GDM1 (cell line): ENCODE measurements at regions not wholly inside any gene's neighbourhood (a gene's known extent, or its start where the extent isn't known, plus 50 kb on each side); places are given as distances from the start of the nearest gene placed in this dataset.
"Not testable (repeated sequence)": the region's sequence is repeated elsewhere in the genome, so short reads cannot be mapped to it uniquely, and the experiment has no call there.

Experiments used
- DNase-seq: peaks from one replicate; lab custom pipeline; 2025; lab: John Stamatoyannopoulos, UW

DNA sequence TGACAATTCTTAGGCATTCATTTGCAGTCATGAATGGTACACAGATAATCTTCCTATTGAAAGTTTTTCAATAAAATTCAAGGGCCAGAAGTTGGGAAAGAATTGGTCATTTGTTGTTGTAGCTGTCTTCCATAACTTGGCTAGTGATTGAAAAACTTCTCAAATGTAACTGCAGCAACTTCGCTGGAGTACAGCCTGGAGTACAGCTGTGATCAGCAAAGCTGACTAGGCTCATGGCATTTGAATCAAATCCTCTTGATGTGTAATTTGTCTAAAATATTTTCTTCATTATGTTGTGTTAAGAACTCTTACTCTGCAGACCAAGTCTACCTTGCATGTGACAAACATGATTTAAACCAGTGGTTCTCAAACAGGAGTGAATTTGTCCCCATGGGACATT, 226.5 kb upstream of the STEAP1 start:
- DNase-seq, result no peak

DNA sequence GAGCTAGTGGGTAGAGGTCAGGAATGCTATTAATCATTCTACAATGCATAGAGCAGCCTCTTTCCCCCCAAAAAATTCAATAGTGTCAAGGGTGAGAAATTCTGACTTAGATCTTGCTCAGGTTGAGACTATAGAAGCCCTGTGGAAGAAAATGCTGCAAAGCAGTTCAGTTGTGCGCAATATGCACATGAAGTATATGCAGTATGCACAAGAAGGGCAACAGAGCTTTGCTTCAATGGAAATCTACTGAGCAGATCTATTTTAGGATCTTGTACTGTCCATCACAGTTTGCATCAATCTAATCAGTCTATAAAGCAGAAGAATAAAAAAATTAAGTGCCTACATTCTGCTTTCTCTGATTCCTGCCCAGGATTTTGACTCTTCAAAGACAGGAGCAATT, 225.8 kb upstream of the STEAP1 start:
- no peak for DNase-seq

DNA sequence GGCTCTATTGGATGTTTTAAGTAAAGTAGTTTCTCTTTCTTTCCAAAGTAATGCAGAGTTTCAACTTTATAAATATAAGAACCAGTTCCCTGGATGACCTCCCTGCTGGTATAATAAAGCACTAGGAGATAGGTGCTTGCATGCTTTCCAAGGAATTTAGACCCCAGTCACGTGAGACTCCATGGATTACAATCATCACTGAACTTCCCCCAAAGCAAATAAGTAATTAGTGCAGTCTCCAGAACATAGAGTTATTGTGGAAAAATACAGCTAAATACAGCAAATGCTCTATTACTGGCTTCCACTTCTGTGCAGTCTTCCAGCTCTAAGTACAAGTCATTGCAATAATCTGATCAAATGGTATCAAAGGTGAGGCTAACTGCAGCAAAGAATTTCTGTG, 220.2 kb upstream of the STEAP1 start:
- no peak for DNase-seq

- DNase-seq, result no peak
These were observed 210.7 kb upstream of the STEAP1 start for GRCh38 chr7:89943525-89944050.

GRCh38 chr7:89958525-89959068, 195.7 kb upstream of the STEAP1 start:
- DNase-seq, result no peak

- DNase-seq, result no peak
These were observed 188.1 kb upstream of the STEAP1 start for GRCh38 chr7:89966067-89966664.

DNA sequence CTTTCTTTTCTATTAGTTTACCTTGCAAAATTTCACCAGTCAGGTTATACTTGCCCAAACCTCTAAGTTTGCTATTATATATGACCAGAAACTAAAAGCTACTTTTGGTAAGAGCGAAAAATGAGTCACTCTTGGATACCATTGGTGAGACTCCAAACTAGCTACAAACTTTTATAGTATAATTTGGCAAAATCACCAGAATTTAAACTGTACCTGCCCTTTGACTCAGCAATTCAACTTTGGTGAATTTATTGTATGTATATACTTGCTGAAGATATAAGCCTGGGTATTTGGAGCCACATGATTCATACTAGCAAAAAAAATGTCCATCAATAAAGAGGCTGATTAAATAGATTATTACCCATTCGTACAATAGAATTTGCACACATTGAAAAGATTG, 178.7 kb upstream of the STEAP1 start:
- no peak for DNase-seq

DNA sequence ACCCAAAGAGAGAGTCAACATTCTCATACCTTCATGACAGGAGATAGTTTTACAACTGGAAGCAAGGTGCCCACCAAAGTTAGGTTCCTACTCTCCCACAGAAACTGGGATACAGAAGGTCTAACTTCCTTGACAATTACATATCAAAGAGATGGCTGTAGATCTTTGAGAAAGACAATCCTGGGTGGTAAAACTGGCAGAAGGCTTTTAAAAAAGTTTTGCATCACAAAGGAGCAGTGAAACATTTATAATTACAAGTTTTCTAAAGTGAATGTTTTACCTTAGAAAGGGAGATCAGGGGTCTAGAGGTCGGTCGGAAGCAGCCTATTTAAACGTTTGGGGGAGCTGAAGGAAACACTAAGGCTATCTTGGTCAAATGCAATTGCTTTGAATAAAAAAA, 166.6 kb upstream of the STEAP1 start:
- no peak for DNase-seq

DNA sequence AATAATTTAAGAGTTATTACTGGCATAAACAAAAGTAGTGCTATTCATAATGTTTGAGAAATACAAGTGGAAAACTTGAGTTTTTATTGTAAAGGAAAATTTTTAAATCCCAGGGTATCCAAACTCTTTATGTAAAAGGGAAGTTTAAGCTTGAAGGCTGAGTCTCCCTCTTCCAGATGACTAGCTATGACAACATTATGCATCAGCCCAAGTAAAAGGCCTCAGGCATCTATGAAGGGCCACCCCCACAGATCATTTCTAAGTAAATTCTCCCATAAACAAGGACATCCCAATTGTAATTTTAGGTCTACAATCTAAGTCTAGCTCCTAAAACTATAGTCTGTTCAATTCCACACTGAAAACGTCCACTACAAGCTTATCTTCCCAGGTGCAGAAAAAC, 166.2 kb upstream of the STEAP1 start:
- DNase-seq, result no peak

DNA sequence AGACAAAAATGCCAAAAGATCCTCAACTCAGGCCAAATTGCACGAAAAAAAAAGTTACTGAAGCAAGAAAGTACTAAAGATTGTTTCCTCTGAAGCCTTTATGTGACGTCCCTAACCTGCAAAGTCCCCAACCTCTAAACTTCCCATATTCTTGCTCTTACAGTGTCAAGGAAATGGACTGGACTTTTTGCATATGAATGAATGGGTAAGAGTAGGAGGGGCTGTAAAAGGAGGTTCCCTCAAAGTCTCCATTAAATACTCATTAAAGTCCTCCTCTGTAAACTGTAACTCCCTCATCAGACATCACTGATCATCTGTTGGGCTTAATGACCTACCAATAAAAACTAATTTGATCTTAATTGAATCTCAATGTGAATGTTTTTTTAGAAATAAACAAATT, 164.8 kb upstream of the STEAP1 start:
- no peak for DNase-seq

- DNase-seq, result no peak
These were observed 159.8 kb upstream of the STEAP1 start for GRCh38 chr7:89994483-89994882.

- no peak for DNase-seq
These were observed 155.7 kb upstream of the STEAP1 start for GRCh38 chr7:89998554-89998953.

DNA sequence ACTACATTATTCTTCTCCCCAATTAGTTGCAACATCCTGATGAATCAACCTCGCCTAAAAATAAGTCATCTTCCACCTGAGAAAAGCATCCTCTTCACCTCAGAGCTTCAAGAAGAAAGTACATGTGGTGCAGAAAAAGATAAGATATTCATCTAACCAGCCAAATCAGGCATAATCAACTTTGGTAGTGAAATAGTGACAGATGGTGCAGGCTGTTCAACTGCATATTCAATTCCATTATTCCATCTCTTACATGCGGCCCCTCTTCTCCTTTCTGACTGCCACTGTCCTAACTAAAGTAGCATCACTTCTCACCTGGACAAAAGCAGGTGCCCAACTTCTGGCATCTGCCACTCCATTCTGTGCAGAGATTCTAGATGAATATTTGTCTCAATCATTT, 148.4 kb upstream of the STEAP1 start:
- DNase-seq, result no peak

DNA sequence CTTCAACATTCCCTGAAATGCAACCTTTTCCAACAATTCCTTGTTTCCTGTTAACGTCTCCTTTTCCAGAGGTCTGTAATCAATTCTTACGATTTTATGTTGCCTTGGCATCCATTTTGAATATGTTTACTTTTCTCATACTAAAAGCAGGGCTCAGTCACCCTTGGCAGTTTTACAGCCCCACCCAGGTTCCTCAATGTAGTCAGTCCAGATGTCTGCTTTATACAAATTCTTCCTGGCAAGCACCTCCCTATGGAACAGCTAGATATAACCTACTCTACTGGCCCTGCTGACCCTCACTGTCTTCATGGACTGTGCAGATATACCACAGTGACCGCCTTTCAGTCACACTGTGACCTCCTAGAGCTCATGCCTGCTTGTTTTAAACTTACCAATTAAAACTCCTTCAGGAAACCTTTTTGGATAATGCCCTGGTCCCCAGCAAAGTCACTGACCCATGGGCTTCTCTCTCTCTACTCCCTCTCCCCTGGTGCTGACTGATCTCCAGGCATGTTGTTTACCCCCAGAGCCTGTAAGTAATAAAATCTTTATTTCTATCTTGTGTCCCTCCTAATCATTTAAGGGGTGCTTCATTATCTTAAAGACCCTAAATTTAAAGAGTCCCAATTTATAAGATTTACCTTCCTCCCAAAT, 147.1 kb upstream of the STEAP1 start:
- DNase-seq, result no peak

DNA sequence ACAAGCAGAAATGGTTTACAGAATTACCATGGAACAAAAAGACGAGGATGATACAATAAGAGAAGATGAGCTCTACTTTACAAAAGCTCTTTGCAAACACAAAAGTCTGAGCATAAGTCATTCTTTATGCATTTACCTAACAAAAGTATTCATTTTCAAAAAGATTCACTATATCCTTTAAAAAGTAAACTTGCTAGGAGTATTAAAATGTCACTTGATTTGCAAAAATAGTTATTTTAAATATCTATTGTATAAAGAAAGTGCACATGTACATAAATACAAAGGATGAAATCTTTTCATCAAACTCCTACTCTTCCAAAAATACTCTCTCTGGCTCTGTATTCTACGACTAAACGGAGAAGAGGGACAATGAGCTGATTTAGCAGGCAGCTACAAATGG, 146.4 kb upstream of the STEAP1 start:
- no peak for DNase-seq

- DNase-seq, result no peak
These were observed 132.1 kb upstream of the STEAP1 start for GRCh38 chr7:90022213-90022612.

DNA sequence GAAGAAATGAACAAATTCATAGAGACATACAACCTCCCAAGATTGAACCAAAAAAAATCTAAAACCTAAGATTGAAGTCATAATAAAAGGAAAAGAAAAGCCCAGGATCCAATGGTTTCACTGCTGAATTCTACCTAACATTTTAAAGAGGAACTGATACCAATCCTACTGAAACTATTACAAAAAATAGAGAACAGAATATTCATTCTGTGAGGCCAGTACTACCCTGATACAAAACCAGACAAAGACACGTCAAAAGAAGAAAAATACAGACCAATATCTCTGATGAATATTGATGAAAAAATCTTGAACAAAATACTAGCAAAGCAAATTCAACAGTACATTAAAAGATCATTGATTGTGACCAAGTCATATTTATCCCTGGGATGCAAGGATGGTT, 128.5 kb upstream of the STEAP1 start:
- DNase-seq, result no peak

- no peak for DNase-seq
These were observed 120.4 kb upstream of the STEAP1 start for GRCh38 chr7:90033850-90034249.

DNA sequence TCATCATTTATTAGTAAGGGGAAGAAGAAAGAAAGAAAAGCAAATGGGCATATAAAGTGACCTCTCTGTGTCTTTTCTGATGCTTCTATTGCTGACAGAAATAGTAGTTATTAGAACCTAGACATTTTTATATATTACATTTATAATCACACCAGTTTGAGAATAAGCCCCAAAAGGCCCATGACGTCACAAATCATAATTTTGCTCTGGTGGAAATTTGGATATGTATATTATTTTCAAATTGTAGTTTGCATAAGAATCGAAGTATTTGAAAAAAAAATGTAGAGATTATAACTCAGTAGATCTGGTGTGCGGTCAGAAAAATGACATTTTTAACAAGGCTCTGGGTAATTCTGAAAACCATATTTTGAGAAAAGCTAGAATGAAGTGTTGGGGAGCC, 101.2 kb upstream of the STEAP1 start:
- no peak for DNase-seq

DNA sequence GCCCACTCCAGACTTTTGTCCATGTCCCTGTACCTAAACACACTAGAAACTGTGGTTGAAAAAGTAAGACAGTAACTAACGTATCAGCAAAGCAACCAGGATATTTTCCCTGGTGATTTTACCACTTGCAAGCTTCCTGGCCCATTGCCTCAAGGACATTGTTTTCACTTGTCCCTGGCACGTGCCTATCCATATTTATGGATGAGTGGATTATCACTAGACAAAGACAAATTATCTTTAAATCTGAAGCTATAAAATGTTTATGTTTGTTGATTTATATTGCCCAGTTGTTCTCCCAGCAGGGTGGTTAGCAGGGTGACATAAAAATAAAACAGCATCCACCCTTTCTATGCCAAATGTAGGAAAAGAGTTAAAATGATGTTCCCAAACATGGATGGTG, 93.2 kb upstream of the STEAP1 start:
- DNase-seq, result no peak

DNA sequence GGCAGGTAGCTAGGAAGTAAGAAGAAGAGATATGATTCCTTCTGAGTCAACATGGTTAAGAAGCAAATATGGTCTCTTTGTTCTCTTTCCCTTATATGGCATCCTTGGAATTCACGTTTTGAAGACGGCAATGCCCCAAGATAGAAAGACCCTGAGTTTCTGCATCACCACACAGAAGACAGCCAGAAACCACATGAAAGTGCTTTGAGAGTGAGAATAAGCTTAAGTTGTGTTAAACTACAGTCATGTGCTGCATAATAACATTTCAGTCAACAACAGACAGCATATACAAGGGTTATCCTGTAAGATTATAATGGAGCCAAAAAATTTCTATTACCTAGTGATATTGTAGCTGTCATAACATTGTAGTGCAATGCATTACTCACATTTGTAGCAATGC, 89.9 kb upstream of the STEAP1 start:
- DNase-seq, result no peak

GRCh38 chr7:90067171-90067570, 87.1 kb upstream of the STEAP1 start:
- no peak for DNase-seq

GRCh38 chr7:90070238-90070637, 84.0 kb upstream of the STEAP1 start:
- not testable (repeated sequence) for DNase-seq

DNA sequence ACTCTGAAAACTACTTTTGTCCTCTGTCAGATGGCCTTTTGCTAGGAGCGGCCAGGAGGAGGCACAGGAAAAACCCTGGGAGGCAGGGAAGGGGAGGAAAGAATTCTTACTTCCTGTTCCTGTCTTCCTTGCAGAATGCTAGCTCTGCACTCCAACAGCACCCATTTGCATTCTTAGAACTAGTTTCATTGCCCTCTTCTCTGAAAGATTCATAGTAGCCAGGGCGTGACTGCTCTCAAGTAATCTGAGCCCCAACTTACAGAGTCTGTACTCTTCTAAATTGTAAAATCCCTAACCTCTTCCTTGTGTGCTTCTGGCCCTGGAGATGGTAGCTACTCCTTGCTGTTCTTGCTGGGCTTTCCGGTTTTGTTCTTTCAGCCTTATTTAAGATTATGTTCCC, 75.3 kb upstream of the STEAP1 start:
- no peak for DNase-seq
